ENCODE measurements at regions not wholly inside any gene's neighbourhood (a gene's known extent, or its start where the extent isn't known, plus 50 kb on each side); places are given as distances from the start of the nearest gene placed in this dataset.
"Not testable (repeated sequence)": the region's sequence is repeated elsewhere in the genome, so short reads cannot be mapped to it uniquely, and the experiment has no call there.

DNA sequence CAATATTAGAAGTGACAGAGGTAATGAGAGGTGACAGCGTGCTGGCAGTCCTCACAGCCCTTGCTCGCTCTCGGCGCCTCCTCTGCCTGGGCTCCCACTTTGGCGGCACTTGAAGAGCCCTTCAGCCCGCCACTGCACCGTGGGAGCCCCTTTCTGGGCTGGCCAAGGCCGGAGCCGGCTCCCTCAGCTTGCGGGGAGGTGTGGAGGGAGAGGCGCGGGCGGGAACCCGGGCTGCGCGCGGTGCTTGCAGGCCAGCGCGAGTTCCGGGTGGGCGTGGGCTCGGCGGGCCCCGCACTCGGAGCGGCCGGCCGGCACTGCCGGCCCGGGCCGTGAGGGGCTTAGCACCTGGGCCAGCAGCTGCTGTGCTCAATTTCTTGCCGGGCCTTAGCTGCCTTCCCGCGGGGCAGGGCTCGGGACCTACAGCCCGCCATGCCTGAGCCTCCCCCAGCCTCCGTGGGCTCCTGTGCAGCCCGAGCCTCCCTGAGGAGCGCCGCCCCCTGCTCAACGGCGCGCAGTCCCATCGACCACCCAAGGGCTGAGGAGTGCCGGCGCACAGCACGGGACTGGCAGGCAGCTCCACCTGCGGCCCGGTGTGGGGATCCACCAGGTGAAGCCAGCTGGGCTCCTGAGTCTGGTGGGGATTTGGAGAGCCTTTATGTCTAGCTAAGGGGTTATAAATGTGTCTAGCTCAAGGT lies 426.5 kb upstream of the RGS18 start:
- TF ChIP-seq POLR2AphosphoS5, POLR2A (IDR thresholded peaks at IDR 0.05): not testable (repeated sequence)
- TF ChIP-seq, protein P1, sequence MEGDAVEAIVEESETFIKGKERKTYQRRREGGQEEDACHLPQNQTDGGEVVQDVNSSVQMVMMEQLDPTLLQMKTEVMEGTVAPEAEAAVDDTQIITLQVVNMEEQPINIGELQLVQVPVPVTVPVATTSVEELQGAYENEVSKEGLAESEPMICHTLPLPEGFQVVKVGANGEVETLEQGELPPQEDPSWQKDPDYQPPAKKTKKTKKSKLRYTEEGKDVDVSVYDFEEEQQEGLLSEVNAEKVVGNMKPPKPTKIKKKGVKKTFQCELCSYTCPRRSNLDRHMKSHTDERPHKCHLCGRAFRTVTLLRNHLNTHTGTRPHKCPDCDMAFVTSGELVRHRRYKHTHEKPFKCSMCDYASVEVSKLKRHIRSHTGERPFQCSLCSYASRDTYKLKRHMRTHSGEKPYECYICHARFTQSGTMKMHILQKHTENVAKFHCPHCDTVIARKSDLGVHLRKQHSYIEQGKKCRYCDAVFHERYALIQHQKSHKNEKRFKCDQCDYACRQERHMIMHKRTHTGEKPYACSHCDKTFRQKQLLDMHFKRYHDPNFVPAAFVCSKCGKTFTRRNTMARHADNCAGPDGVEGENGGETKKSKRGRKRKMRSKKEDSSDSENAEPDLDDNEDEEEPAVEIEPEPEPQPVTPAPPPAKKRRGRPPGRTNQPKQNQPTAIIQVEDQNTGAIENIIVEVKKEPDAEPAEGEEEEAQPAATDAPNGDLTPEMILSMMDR (IDR thresholded peaks at IDR 0.05 in 8 of 11, conservative IDR thresholded peaks at IDR 0.05 in 3 of 11) = not testable (repeated sequence)
